ENCODE measurements at regions not wholly inside any gene's neighbourhood (a gene's known extent, or its start where the extent isn't known, plus 50 kb on each side); places are given as distances from the start of the nearest gene placed in this dataset.

DNA sequence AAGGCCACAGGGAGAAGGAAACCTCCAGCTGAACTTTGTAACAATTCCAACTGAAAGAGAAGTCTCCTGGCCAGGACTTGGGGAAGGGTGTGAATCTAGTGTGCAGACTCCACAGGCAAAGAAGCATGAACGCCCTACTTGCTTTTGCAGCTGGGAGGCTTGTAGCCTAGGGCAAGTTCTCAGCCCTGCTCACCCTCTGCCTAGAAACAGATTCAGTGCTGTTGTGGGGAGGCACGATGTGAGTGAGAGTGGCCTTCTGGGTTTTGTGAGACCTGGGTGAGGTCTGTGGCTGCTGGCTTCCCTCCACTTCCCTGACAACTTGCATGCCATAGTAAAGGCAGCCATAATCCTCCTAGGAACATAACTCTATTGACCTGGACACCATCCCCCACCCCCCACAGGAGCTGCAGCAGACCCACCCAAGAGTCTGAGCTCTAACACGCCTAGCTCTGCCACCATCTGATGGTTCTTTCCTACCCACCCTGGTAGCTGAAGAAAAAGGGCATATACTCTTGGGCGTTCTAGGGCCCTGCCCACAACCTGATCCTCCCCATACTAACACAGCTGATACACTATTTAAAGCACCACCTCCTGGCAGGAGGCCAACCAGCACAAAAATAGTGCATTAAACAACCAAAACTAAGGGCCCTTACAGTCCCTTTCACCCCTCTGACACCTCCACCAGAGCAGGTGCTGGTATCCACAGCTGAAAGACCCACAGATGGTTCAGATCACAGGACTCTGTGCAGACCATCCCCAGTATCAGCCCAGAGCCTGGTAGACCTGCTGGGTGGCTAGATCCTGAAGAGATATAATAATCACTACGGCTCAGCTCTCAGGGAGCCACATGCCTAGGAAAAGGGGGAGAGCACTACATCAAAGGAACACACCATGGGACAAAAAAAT is 426.5 kb downstream of the IGSF11 start (continued):
- TF ChIP-seq PHF8 (conservative IDR thresholded peaks at IDR 0.05; ENCODE audit: low read depth, low read length) (no peak), BRCA1 (IDR thresholded peaks at IDR 0.05; ENCODE audit: low read depth, low read length) (no peak), SP1 (IDR thresholded peaks at IDR 0.05; ENCODE audit: low read depth, low read length) (no peak)
- TF ChIP-seq, protein P1, sequence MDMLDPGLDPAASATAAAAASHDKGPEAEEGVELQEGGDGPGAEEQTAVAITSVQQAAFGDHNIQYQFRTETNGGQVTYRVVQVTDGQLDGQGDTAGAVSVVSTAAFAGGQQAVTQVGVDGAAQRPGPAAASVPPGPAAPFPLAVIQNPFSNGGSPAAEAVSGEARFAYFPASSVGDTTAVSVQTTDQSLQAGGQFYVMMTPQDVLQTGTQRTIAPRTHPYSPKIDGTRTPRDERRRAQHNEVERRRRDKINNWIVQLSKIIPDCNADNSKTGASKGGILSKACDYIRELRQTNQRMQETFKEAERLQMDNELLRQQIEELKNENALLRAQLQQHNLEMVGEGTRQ (IDR thresholded peaks at IDR 0.05; ENCODE audit: low read length), result no peak
